8988T (cell line): ENCODE measurements at regions not wholly inside any gene's neighbourhood (a gene's known extent, or its start where the extent isn't known, plus 50 kb on each side); places are given as distances from the start of the nearest gene placed in this dataset.

ENCODE experiments used
- DNase-seq: peaks from one replicate; pipeline ENCODE4 v3.0.0; 2011

DNA sequence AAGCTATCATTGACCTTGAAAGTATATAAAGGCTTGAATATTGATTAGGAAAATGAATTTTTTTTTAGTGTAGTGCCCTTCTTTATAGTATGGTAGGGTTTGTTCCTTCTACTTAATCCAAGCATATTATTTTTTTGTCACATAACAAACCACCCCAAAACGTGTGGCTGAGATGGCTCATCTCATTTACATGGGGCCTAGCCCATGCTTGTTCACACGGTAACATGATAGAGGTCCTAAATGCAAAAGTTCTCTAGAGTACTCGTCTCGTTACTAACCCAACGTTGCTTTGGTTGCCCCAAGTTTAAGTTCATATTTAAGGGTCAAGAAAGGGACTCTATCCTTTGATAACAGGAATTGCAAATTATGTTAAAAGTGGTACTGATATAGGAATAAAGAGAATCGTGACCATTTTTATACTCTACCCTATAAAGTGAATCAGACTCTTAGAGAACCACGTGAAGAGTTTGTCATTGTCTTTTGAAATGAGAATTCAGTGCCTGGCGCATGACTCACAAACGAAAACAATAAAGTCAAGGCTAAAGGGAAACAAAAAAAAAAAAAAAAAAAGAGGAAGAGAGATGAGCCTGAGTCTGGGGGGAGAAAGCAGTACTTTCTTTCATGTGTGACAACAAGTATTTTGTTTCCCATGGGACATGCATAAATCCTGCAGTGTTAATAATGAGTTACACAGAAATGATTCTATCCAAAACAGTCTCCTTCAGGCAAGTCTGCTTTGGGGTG, 402.8 kb upstream of the NWD2 start:
- no peak for DNase-seq

DNA sequence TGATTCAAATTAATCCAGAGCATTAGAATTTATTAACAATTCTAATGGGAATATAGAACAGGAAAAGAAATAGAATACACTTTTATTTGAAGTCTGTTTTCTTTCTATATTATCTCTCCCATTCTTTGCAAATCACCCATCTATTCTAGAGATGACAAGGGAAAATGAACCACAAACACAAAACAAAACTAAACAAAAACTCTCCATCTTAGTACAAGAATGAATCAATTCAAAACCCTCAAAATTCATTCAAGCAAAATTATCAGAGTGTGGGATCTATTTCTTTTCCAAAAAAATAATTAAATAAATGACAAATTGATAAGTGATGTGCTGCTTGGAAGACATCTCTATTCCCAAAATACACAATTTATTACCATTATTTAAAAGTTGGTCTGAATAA, 400.1 kb upstream of the NWD2 start:
- DNase-seq, result no peak

DNA sequence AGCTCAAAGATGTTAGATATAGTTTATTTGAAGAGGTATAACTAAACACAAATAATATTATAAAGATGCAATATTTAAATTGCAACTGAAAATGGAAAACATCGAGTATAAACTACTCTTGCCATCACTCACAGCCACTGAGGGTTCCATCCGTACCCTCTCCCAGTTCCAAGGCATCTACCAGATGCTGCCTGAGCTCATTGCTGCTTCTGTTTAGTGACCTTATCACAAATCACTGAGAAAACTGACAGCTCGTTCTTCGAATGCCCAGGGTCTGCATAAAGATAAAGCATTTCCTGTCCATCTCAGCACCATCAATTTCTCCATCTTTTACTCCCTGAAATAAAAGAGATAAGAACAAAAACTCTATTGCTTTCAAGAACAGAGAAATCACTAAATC, 391.7 kb upstream of the NWD2 start:
- DNase-seq, result no peak

DNA sequence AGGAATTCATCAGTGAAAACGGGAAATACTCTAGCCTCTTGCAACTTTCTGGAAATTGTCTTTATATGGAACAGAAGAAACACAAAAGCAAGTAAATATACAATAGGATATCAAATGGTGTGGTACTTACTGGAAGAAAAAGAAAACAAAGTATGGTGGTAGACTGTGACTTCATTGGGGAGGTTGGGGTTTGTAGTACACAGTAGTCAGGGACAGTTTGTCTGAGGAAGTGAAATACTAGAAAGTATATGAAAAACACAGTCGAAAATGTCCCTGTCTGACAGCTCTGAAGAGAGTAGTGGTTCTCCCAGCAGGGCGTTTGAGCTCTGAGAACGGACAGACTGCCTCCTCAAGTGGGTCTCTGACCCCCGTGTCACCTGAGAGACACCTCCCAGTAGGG, 390.0 kb upstream of the NWD2 start:
- no peak for DNase-seq

DNA sequence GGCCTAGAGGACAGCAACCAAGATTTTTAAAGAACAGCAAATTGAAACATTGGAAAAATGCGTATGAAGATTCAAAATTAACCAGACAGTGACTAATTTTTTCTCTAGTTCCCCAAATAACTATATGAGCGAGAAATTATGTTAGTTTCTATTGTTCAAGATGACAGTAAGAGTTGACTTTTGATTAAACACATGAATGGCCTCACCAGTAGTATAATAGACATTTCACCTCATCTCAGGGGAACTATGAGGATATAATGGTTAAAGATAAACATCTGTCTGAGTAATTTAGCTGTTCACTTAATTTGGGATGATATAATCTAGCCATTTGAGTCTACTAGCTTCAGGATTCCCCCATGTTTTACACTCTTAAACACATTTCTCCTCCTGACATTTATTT, 380.9 kb upstream of the NWD2 start:
- no peak for DNase-seq

DNA sequence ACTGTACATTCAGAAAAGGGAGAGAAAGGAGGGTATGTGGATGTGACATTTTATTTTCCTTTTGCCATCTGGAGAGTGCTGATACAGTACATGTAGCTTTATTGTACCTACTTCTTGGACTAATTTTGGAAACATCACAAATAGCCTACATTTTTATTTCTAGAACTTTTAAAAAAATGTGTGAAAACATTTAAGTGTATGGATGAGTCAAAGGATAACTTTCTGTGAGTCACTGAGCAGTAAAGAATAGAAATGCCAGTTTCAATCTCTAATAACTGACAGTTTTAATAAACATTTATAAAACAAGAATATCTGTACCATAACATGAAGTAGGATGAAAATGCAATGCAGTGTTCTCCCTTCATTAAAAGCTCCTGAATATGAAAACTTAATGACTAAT, 374.4 kb upstream of the NWD2 start:
- DNase-seq, result no peak

DNA sequence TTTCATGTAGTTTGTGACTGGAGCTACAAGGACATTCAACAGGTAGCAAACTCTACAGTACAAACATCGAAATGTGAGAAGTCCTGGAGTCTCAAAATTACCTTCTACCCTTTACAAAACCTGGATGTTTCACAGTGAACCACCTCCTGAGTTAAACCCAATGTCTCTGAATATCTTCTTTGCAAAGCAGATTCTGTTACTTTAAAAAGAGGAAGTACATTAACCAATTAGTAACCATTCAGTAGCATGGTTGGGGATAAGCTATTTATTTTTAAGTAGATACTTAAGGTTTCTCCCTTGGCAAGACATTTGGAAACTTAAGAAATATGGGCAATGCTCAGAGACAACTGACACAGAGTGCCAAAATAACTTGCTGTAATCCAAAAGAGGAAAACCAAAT, 371.9 kb upstream of the NWD2 start:
- DNase-seq, result no peak

DNA sequence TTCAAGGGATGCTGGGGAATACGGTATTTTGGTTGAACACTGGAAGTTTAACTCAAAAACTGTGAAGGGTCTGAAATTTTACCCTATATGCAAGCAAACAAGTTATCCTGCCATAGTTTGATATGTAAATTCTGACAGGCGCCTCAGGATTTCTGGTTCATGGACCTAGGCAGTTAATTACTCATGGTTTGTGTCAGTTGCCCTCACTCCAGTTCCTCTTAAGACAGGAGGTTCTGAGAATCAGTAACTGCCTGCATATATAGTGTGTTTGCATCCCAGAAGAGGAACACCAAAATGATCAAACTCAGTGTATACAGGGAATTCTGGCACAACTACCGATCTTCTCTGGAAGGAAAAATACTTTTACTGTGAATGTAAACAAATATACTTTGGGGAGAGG, 360.4 kb upstream of the NWD2 start:
- DNase-seq, result no peak

DNA sequence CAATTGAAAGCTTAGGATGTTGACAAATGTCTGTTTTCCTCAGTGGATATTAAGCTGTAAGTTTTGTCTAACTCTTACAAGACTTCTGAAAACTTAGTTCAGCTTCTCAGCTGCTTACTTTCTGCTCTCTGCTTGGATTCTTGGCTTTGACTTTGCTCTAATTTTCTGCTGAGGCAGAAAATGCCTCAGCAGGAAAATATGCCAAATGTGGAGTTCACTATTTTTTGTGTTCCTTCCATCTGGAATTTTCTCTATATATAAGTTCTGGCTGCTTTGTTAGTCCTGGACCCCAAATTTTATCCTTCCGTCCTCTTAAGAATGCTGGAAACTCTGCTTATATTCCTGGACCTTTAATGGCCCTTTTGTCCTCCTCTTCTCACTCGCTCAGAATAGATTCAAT, 352.6 kb upstream of the NWD2 start:
- no peak for DNase-seq

DNA sequence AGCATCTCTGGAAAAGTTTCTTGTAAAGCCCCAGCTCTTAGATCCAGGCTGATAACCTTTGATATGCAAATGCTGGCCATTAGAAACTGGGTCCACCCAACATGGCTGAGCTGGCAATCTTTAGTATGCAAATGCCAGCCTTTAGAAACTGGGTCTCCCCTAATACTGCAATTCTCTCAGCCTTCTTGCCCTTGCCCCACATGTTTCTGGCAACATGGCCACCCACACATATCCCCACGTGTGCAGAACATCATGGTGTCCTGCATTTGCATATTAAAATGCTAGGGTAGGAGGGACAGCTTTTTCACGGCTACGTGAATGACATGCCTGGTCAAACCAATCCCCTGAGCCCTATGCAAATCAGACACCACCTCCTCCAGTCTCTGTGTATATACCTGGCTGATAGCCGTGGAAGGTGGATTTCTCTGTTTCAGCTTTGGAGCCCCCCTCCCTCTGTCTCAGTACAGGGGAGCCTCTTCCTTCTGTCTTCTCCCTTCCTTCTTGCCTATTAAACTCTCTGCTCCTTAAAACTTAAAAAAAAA, 344.0 kb upstream of the NWD2 start:
- DNase-seq, result no peak

DNA sequence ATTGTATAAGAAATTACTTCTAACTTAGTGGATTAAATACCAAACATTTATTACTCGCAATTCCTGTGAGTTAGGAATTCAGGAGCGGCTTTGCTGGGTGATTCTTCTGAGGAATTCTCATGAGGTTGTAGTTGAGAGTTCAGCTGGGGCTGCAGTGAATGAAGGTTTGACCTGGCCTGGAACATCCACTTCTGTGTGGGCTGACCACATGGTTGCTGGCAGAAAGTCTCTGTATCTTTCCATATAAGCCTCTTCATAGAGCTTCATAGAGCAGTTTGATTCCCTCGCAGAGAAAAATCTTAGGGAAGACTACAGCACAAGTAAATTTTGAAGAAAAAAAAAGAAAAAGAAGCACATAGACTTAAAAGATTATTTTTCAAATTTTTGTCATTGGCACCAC, 339.7 kb upstream of the NWD2 start:
- no peak for DNase-seq

DNA sequence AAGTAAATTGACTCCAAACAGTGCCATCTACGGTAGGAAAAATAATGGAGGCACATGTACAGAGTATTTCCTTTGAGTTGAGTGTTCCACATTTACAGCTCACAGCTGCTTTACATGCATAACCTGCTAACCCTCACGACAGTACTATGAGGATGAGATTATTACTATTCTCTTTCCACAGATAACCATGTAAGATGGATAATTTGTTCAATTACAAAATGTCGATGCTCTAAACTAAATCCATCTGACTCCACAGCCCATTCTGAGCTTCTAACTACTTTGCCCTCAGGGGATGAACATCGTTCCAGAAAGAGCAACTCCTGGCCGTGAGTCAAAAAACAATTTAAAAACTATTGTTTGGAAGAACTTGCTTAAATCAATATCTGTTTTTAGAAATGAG, 330.4 kb upstream of the NWD2 start:
- no peak for DNase-seq

DNA sequence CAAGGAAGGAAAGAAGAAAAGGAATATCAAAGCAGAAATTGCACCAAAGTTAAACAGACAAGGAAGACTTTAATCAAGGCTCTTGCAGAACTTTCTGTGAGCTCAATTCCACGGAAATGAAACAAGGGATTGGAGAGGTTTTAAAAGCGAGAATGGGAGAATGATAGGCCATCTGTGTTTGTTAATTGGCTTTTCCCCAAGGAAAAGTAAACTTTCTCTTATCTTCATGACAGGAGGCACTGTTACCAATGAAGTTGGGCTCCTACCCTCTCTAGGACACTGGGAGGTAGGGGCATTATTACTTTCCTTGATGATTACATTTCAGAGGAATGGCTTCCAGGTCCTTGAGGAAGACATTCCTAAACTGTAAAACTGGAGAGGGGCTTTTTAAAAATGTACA, 328.8 kb upstream of the NWD2 start:
- no peak for DNase-seq

DNA sequence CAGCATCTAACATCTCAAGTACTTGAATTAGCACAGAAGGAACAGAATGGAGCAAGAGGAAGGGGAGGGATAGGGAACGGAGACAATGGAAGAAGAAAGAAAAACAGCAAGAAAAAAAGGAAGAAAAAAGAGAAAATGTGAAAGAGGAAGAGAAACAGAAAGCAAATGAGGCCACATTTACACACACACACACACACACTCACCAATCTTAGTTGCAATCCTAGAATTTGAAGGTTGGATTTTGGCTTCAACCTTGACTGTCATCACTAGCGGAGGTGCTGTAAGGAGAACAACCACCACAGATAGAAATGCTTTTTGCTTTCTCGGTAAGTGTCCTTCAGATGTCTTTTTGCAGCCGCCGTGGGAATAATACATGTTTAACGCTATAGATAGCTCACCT, 327.1 kb upstream of the NWD2 start:
- DNase-seq, result no peak

DNA sequence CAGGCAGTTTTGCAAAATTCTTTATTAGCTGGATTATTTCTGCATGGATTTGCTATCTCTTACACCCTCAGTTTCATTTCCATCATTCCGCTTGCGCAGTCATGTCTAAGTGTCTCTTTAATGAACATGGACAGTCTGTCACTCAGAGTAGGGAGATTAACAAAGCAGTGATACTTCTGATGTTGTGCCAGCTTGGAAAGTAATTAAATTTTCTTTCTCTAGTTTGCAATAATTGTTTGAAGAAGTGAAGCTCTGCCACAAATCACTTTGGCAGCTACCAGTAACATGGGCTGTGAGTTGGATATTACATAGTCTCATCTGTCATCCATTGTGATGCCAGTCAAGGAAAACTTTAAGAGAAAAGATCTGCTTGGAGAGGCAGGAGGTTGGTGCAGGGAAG, 324.8 kb upstream of the NWD2 start:
- no peak for DNase-seq

DNA sequence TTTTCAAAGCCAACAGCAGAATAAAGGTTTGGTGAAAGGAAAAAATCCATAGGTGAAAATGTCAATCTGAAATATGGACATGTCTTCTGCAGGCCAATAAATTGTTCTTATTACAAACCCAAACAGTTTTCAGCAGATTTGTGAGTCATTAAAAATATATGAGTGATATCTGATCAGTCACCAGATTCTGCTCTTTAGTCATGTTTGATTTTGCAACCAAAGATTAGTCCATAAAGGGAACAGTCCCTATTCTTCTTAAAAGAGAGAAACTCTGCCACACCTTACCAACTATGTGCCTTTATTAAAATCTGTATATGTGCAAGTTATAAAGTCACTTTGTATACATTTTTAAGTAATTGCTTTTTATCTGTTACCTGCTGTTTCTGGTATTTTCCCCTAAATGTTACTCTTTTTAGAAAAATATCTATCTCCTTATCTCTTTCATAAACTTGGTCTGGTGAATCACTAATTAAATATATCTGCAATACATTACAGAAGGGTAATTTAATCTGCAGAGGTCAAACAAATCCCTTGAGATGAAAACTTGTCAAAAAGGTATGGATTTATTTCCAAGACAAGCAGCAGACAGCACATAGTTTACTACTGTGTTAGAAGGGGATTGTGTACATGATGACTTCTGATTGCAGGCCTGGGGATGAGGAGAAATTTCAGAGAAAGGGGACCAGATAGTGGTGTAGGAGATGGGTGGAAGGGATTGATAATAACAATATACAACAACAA, 322.9 kb upstream of the NWD2 start:
- DNase-seq, result no peak

DNA sequence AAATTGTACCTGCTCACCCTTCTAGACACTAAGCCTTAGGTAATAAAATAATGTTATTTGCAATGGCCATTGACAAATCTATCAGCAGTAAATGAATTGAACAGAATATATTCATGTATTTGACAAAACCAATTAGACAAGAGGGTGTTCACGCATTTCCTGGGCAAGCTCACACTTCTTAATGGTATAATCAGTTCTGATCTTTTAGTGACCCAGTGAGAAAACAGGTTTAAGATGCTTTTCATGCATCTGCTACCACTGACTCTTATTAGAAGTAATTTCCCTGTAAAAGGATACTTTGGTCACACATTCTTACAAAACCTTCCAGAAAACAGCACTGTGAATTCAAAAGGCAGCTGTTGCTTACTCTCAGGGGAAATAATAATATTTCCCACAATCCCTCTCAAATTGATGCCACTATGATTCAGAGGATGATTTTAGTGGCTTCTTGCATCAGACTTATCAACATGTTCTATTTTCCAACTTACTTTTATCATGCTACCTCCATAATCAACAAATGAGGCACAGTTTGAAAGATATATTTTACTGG, 313.9 kb upstream of the NWD2 start:
- DNase-seq, result no peak

DNA sequence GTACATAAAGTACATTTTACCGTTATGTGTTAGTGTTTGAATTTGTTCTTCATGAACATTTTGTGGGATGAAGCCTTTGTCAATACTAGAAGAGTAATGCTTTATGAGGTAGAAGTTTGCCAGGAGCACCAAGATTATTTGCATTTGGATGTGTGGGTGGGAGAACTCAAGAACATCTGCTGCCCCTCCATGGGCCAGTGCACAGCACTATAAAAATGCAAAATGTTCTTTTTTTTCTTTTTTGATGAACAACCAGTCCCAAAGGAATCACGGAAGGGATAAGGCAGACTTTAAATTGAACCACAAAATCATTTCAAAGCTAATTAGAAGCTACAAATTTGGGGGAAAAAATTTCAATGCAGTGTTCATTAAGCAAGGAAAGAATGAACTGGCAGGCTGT, 300.3 kb upstream of the NWD2 start:
- no peak for DNase-seq

DNA sequence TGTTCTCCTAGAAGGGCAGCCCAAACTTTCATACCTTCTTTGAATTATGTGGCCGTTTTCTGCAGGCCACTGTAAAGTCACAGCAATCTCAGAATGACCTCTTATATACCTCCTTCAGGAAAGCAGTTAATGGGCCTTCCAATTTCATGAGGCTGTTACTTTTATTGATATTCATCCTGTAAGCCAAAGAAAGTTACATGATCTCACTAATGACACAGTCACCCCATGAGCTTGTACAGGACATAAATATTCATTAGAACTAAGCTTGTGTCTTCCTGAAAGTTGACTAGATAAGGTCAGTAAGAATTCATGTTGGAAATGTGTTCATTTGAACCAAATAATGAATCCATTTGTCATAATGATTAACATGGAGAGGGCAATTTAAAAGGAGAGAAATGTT, 283.1 kb upstream of the NWD2 start:
- DNase-seq, result no peak

DNA sequence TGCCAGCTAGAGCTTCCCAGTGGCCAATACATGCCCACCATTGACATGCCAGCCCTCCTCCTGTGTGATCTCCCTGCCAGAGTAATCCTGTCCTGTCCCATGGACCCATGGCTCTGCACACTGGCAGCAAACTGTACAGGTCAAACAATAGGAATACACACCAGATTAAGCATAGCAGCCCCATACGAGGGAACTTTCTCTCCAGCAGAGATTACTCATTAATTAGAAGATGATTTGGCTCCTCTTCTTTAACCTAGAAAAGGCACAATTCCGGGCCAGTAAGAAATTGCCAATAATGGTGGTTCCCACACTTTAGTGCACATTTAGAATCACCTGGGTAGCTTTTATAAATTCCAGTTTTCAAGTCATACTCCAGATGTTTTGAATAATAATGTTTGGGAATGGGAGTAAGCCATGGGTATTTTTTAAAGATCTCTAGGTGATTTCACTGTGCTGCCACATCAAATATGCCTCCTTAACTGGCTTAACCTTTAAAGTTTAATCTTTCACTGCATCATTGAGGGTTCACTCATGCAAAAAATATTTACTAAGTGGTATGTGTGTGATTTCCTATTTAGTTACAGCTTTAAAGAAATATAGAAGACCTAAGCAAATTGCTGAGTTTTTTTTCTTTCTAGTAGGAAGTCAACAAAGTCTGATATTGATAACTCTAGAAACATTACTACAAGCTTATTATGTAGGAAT, 277.6 kb upstream of the NWD2 start:
- DNase-seq, result no peak

DNA sequence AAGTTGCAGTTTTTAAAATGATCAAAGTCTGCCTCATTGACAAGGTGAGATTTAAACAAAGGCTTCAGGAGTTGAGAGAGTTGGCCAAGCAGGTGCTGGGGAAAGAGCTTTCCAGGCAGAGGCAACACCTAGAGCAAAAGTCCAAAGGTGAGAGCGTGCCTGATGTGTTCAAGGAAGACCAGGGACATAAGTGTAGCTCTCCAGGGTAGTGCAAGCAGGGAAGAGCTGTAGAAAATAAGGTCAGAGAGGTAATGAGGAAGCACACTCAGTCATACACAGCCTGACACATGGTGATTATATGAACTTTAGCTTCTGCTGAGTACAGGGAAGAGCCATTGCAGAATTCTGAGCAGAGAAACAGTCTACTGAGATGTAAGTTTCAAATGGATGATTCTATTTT, 265.0 kb upstream of the NWD2 start:
- DNase-seq, result no peak

DNA sequence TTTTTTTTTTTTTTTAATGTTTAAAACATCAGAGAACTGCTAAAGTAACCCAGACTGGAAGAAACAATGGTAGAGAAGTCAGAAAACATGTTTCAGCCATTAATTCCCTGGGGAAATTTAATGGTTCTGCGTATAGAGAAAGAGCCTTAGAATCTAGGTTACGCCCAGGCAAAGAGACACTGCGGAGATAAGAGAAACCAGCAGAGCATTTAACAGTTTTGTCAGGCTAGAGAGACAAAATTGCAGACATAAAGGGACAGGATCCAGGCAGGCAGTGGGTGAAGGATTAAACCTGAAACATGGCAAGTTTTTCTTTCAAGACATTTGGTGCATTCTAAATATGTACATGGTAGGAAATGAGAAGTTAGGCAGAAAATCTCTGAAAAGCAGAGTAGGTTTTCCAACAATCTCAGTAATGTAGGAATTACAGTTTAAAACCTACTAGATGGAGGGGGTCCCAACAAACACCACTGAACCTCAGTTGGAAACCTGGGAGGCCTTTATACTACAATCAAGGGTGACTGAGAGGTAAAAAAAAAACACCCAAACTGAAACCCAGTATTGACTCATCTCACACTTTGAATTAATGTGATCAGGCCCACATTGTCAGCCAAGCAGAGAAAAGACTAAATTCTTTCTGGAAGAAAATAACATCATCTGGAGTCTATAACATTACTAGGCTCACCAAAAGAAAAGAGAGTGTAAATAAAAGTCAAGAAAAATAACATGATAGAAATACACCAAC, 254.2 kb upstream of the NWD2 start:
- DNase-seq, result no peak

DNA sequence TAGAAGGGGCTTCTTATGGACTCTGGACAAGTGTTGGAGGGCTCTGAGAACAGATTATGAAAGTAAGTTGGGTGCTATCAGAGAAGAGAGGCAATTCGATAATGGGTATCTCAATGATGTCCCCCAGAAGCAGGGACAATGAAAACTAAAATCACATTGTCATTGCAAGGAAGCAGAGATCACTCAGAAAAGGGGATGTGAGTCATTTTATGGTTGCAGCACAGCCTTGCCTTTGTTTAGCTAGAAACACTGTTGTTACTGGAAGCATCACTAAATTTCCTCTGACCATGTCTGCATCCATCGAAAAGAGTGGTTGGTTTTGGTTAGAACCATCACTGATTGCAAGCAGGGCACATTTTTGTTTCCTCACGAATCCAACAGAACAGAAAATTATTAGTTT, 246.8 kb upstream of the NWD2 start:
- DNase-seq, result no peak
